OCI-LY1 (cell line): ENCODE measurements at regions not wholly inside any gene's neighbourhood (a gene's known extent, or its start where the extent isn't known, plus 50 kb on each side); places are given as distances from the start of the nearest gene placed in this dataset.

ENCODE experiments used
- H2AFZ ChIP-seq: fragments of 200-600 bp; sonication (generic), shearing (Covaris generic); 2 replicates; pipeline ENCODE4 v1.6.0; 2014; ENCODE audit warnings: antibody characterized with exemption, mild to moderate bottlenecking, low read length
- H3F3A ChIP-seq: fragments of 200-600 bp; sonication (generic), shearing (Covaris generic); 2 replicates; pipeline ENCODE4 v1.6.0; 2014; ENCODE audit warnings: mild to moderate bottlenecking, antibody characterized with exemption, low read length, moderate library complexity; ENCODE audit not compliant: insufficient read depth
- H3K27ac ChIP-seq: fragments of 200-600 bp; sonication (generic); 2 replicates; pipeline ENCODE4 v1.5.1; 2014; ENCODE audit warnings: low read length, mixed run types, mild to moderate bottlenecking, low read depth; ENCODE audit not compliant: poor library complexity, severe bottlenecking
- H3K27me3 ChIP-seq: fragments of 200-600 bp; sonication (generic); 2 replicates; pipeline ENCODE4 v1.6.0; 2014; ENCODE audit warnings: antibody characterized with exemption, mild to moderate bottlenecking, low read length, moderate library complexity; ENCODE audit not compliant: insufficient read depth
- H3K36me3 ChIP-seq: fragments of 200-600 bp; sonication (generic); 2 replicates; pipeline ENCODE4 v1.6.1; 2014; ENCODE audit warnings: mild to moderate bottlenecking, antibody characterized with exemption, low read length, moderate library complexity, mixed read lengths; ENCODE audit not compliant: insufficient read depth
- H3K4me1 ChIP-seq: fragments of 200-600 bp; sonication (generic); 2 replicates; pipeline ENCODE4 v1.5.1; 2014; ENCODE audit warnings: mild to moderate bottlenecking, low read length, moderate library complexity; ENCODE audit not compliant: insufficient read depth, severe bottlenecking
- H3K4me2 ChIP-seq: fragments of 200-600 bp; sonication (generic), shearing (Covaris generic); 2 replicates; pipeline ENCODE4 v1.6.1; 2014; ENCODE audit warnings: low read length
- H3K4me3 ChIP-seq: fragments of 200-600 bp; sonication (generic); 2 replicates; pipeline ENCODE4 v1.5.1; 2014; ENCODE audit warnings: low read length, low read depth, mild to moderate bottlenecking, mixed read lengths; ENCODE audit not compliant: poor library complexity, severe bottlenecking
- H3K79me2 ChIP-seq: fragments of 200-600 bp; shearing (Covaris generic); 2 replicates; pipeline ENCODE4 v1.6.1; 2016; ENCODE audit warnings: mixed run types, low read length, mixed read lengths; ENCODE audit not compliant: insufficient read depth
- H3K9ac ChIP-seq: fragments of 200-600 bp; sonication (generic), shearing (Covaris generic); 2 replicates; pipeline ENCODE4 v1.6.1; 2014; ENCODE audit warnings: mild to moderate bottlenecking, low read length, mixed read lengths
- H3K9me2 ChIP-seq: fragments of 200-600 bp; sonication (generic), shearing (Covaris generic); 2 replicates; pipeline ENCODE4 v1.6.1; 2014; ENCODE audit warnings: low read depth, mild to moderate bottlenecking, low read length, mixed read lengths
- H3K9me3 ChIP-seq: fragments of 200-600 bp; shearing (Covaris generic); 2 replicates; pipeline ENCODE4 v1.6.1; 2014; ENCODE audit warnings: low read length, mixed read lengths
- H4K20me1 ChIP-seq: fragments of 200-600 bp; sonication (generic), shearing (Covaris generic); 2 replicates; pipeline ENCODE4 v1.6.0; 2016; ENCODE audit warnings: mild to moderate bottlenecking, low read length; ENCODE audit not compliant: insufficient read depth
- EZH2 ChIP-seq: fragments of 200-600 bp; sonication (generic), shearing (Covaris generic); IDR thresholded peaks from 2 replicates; pipeline ENCODE4 v1.8.0; 2017; ENCODE audit warnings: borderline replicate concordance, mixed run types, mild to moderate bottlenecking, antibody characterized with exemption, low read length, moderate library complexity, mixed read lengths
- TF ChIP-seq, protein P1 (sequence below): fragments of 200-600 bp; sonication (generic), shearing (Covaris generic); IDR thresholded peaks from 2 replicates; pipeline ENCODE4 v1.5.1; 2017; ENCODE audit warnings: mild to moderate bottlenecking, antibody characterized with exemption, low read length, moderate library complexity, mixed read lengths

DNA sequence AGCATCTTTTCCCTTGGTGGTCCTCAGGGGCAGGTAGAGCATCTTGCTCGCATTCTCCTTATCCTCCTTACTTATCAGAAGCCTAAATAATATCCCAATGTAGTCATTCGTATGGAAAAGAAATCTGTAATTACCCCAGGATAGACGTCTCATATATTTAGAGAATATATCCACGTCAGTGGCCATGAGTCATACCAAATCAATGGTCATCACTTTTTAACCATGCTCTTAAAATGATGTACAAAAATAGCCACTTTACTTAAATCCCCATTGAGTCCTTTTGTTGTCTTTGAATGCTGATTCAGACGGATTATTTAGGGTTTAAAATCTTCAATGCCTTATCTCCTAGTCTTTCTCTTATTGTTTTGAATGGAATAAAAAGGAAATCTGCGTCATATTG lies 231.7 kb upstream of the STXBP5 start:
- no peaks in the 10 kb centered on the region for H3K27me3 ChIP-seq
- H3K9me2 ChIP-seq: no peaks in the 10 kb centered on the region
- H3K4me3 ChIP-seq: no peak overlapping the region
- TF ChIP-seq, protein P1, sequence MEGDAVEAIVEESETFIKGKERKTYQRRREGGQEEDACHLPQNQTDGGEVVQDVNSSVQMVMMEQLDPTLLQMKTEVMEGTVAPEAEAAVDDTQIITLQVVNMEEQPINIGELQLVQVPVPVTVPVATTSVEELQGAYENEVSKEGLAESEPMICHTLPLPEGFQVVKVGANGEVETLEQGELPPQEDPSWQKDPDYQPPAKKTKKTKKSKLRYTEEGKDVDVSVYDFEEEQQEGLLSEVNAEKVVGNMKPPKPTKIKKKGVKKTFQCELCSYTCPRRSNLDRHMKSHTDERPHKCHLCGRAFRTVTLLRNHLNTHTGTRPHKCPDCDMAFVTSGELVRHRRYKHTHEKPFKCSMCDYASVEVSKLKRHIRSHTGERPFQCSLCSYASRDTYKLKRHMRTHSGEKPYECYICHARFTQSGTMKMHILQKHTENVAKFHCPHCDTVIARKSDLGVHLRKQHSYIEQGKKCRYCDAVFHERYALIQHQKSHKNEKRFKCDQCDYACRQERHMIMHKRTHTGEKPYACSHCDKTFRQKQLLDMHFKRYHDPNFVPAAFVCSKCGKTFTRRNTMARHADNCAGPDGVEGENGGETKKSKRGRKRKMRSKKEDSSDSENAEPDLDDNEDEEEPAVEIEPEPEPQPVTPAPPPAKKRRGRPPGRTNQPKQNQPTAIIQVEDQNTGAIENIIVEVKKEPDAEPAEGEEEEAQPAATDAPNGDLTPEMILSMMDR: no peak
- H3K4me1 ChIP-seq: no peaks in the 10 kb centered on the region
- H2AFZ ChIP-seq: no peak overlapping the region
- no peak overlapping the region for H3K9ac ChIP-seq
- H3K36me3 ChIP-seq: no peaks in the 10 kb centered on the region
- no peaks in the 10 kb centered on the region for H3K9me3 ChIP-seq
- no peaks in the 10 kb centered on the region for H3F3A ChIP-seq
- no peak overlapping the region for H3K4me2 ChIP-seq
- H4K20me1 ChIP-seq: no peaks in the 10 kb centered on the region
- no peak overlapping the region for H3K27ac ChIP-seq
- H3K79me2 ChIP-seq: no peaks in the 10 kb centered on the region

DNA sequence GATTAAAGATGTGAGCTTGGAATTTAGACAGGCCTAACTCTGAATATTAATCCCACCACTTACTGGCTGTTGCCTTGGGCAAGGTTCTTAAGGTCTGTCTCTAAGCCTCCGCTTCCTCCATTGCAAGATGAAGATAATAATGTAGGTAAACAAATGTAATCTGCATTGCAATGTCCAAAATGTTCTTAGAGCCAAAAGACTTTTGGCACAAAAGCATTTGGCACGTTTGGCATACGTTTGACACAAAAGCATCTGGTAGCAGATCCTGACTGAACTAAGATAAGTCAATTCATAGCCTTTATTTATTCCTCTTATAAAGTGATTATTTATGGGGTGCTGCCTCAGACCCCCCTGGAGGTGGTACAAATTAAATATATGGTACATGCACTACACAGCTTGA lies 229.9 kb upstream of the STXBP5 start:
- no peaks in the 10 kb centered on the region for H3K27me3 ChIP-seq
- H3F3A ChIP-seq: no peaks in the 10 kb centered on the region
- H3K4me2 ChIP-seq: no peak overlapping the region
- H3K9me3 ChIP-seq: no peaks in the 10 kb centered on the region
- no peaks in the 10 kb centered on the region for H3K79me2 ChIP-seq
- H3K9me2 ChIP-seq: no peaks in the 10 kb centered on the region
- H4K20me1 ChIP-seq: no peaks in the 10 kb centered on the region
- no peak overlapping the region for H3K9ac ChIP-seq
- H3K27ac ChIP-seq: no peak overlapping the region
- TF ChIP-seq, protein P1: no peak
- no peak for TF ChIP-seq EZH2
- no peak overlapping the region for H3K4me3 ChIP-seq
- no peaks in the 10 kb centered on the region for H3K4me1 ChIP-seq
- H3K36me3 ChIP-seq: no peaks in the 10 kb centered on the region
- H2AFZ ChIP-seq: no peak overlapping the region

DNA sequence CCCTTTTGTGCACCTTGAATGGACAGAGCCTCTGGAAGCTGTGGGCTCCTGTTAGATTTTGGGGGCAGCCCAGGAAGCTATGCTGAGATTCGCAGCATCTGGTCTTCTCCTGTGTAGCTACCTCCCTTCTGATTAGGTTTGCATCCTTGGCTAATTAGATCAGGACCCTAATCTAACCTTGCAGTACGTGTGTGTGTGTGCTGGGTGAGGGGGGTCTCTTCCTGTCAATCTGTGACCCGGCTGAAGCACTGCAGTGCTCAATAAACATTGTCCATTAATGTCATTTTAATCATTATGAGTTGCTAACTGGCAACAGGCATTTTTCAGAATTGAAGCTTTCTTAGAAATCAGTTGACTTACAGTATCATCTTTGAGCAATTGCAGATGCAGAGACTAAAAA lies 229.1 kb upstream of the STXBP5 start:
- Histone ChIP-seq H3K4me3 (no peak overlapping the region), H3K9ac (no peak overlapping the region), H3K4me2 (no peak overlapping the region), H3K79me2 (no peaks in the 10 kb centered on the region), H3K9me3 (no peaks in the 10 kb centered on the region), H2AFZ (no peak overlapping the region), H3K4me1 (no peaks in the 10 kb centered on the region), H3K36me3 (no peaks in the 10 kb centered on the region), H4K20me1 (no peaks in the 10 kb centered on the region), H3K27ac (no peak overlapping the region), H3K9me2 (no peaks in the 10 kb centered on the region), H3K27me3 (no peaks in the 10 kb centered on the region), H3F3A (no peaks in the 10 kb centered on the region)
- TF ChIP-seq EZH2: no peak
- TF ChIP-seq, protein P1: no peak
